ENCODE measurements at regions not wholly inside any gene's neighbourhood (a gene's known extent, or its start where the extent isn't known, plus 50 kb on each side); places are given as distances from the start of the nearest gene placed in this dataset.

GRCh38 chr18:71523483-71524435, 1020.4 kb downstream of the CBLN2 start:
- TF ChIP-seq POLR2AphosphoS5 (IDR thresholded peaks at IDR 0.05) (no peak), POLR2A (IDR thresholded peaks at IDR 0.05) (no peak), EP300 (IDR thresholded peaks at IDR 0.05) (no peak), CTCF (IDR thresholded peaks at IDR 0.05) (no peak)
- H3K4me3 ChIP-seq = no peak overlapping the region
- H3K36me3 ChIP-seq = no peaks in the 10 kb centered on the region
- H3K27ac ChIP-seq = no peak overlapping the region
- no peaks in the 10 kb centered on the region for H3K27me3 ChIP-seq
- H3K9me3 ChIP-seq = no peaks in the 10 kb centered on the region
- WGBS, 2 donors = 83 to 85% methylated on average over 5 of the region's 5 CpGs
- H3K4me1 ChIP-seq = no peaks in the 10 kb centered on the region
- intact Hi-C loops (cut with DNase I) = no loop called here
- DNase-seq = no peak

- no peak for DNase-seq
- WGBS, 2 donors = 43 to 69% methylated on average over 2 of the region's 2 CpGs
- no peak for TF ChIP-seq CTCF (IDR thresholded peaks at IDR 0.05)
- TF ChIP-seq EP300 (IDR thresholded peaks at IDR 0.05) = no peak
- no peak for TF ChIP-seq POLR2A (IDR thresholded peaks at IDR 0.05)
- no peak for TF ChIP-seq POLR2AphosphoS5 (IDR thresholded peaks at IDR 0.05)
- Histone ChIP-seq H3K27me3 (no peaks in the 10 kb centered on the region), H3K9me3 (no peaks in the 10 kb centered on the region), H3K4me1 (no peaks in the 10 kb centered on the region), H3K4me3 (no peak overlapping the region), H3K27ac (no peak overlapping the region), H3K36me3 (no peaks in the 10 kb centered on the region)
- intact Hi-C loops (cut with DNase I) = no loop called here
Measured at GRCh38 chr18:71505526-71505925, 1038.6 kb downstream of the CBLN2 start.

- no peaks in the 10 kb centered on the region for H3K27me3 ChIP-seq
- DNase-seq = no peak
- no peaks in the 10 kb centered on the region for H3K9me3 ChIP-seq
- intact Hi-C loops (cut with DNase I) = no loop called here
- no peak overlapping the region for H3K4me3 ChIP-seq
- H3K36me3 ChIP-seq = no peaks in the 10 kb centered on the region
- no peaks in the 10 kb centered on the region for H3K4me1 ChIP-seq
- H3K27ac ChIP-seq = no peak overlapping the region
- no peak for TF ChIP-seq CTCF (IDR thresholded peaks at IDR 0.05)
- TF ChIP-seq POLR2AphosphoS5 (IDR thresholded peaks at IDR 0.05) = no peak
- no peak for TF ChIP-seq POLR2A (IDR thresholded peaks at IDR 0.05)
- TF ChIP-seq EP300 (IDR thresholded peaks at IDR 0.05) = no peak
Measured at GRCh38 chr18:71503222-71503621, 1040.9 kb downstream of the CBLN2 start.

GRCh38 chr18:71485611-71486010, 1058.5 kb downstream of the CBLN2 start:
- no peaks in the 10 kb centered on the region for H3K9me3 ChIP-seq
- no peak overlapping the region for H3K4me3 ChIP-seq
- WGBS, 2 donors = 48 to 61% methylated on average over 3 of the region's 3 CpGs
- no peak overlapping the region for H3K27ac ChIP-seq
- no peaks in the 10 kb centered on the region for H3K27me3 ChIP-seq
- H3K36me3 ChIP-seq = no peaks in the 10 kb centered on the region
- DNase-seq = no peak
- intact Hi-C loops (cut with DNase I) = no loop called here
- no peaks in the 10 kb centered on the region for H3K4me1 ChIP-seq
- no peak for TF ChIP-seq POLR2A (IDR thresholded peaks at IDR 0.05)
- TF ChIP-seq EP300 (IDR thresholded peaks at IDR 0.05) = no peak
- TF ChIP-seq POLR2AphosphoS5 (IDR thresholded peaks at IDR 0.05) = no peak
- TF ChIP-seq CTCF (IDR thresholded peaks at IDR 0.05) = no peak
